Erythroblast (primary cell): ENCODE measurements at regions not wholly inside any gene's neighbourhood (a gene's known extent, or its start where the extent isn't known, plus 50 kb on each side); places are given as distances from the start of the nearest gene placed in this dataset.

ENCODE experiments used
- DNase-seq, 2 experiments: peaks; one replicate each; lab custom pipeline; 2025; lab: John Stamatoyannopoulos, UW
- GATA1 ChIP-seq: IDR thresholded peaks from 2 replicates; pipeline ENCODE4 v1.6.1; 2011; ENCODE audit warnings: low read depth, mild to moderate bottlenecking, control low read depth, low read length, moderate library complexity
- POLR2A ChIP-seq: IDR thresholded peaks from 2 replicates; pipeline ENCODE4 v1.6.1; 2011; ENCODE audit warnings: mild to moderate bottlenecking, low read length

DNA sequence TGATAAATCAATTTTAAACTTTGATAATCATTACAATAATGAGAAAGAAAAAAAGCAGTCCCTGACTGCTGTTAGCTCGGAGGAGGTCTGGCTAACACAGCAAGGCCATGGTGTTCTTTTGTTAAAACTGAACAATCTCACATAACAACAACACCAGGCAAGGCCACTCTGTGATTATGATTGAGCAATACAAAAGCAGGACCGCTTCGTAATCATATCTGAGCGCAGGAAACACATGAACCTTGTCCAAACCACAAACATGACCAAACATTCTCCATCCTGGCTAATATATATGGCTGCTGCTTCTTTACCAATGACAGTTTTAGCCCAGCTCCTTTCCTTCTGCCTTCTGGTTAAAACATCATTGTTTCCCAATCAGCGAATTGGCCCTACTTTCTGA is 76.8 kb upstream of the DDX53 start:
- no peak for TF ChIP-seq POLR2A
- no peak for TF ChIP-seq GATA1
- no peak for DNase-seq

DNA sequence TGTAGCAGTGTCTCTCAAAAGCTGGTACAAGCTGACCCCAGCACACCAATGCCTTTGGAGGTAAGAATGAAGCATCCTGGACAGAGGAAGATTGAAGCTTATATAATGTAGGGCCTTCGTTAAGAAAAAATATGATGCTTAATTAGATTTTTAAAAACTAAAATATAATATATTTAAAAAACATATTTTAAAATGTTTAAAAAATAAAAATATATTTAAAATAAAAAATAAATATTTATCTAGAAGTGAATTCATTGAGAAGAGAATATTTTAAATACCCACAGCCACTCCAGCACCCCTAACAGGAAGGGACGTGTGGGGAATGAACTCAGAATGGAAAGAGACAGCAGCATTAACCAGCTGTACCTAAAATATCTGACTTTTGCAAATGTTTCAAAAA is 65.1 kb upstream of the DDX53 start:
- TF ChIP-seq POLR2A (no peak), GATA1 (no peak)
- DNase-seq, result no peak

DNA sequence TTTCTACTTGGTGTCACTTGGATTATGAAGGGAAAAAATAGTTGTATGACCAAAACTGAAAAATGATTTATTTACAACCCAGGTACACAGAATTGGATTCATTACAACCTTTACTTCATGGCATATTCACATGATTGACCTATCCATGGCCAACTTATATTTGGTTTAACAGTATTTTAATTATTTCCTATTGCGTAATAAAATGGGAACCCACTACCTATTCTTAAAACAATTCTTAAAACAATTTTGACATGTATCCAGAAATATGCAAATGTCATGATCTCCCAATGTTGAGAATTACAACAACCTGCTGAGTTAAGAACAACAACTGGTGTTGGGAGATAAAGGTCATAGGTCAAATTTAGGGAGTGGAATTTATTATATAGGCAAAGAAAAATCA is 54.8 kb upstream of the DDX53 start:
- DNase-seq, result no peak
- TF ChIP-seq POLR2A (no peak), GATA1 (no peak)
